ENCODE measurements at regions not wholly inside any gene's neighbourhood (a gene's known extent, or its start where the extent isn't known, plus 50 kb on each side); places are given as distances from the start of the nearest gene placed in this dataset.

DNA sequence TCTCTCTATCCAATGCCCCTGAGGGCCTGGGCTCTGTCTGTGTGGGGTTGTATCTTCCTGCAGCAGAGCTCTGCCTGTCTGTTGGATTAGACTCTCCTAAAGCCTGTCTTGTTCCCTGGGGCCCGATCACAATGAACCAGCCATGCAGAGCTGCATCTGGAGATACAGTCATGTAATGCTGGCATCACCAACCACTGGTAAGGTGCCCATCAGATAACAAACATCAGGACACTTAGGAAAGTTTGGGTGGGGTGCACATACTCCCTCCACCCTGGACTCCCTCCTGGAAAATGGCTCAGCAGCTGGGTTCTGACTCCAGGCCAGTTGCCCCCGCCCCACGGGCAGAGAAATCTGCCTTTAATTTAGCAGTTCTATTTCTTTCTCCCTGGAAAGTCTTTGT lies 61.3 kb upstream of the BRD7 start:
- Histone ChIP-seq H3K27me3 (ENCODE audit: control insufficient read depth in 2 of 2, insufficient read depth in 2 of 2, low read length in 2 of 2) (no peaks in the 10 kb centered on the region), H3K4me3 (replicated peaks in 1 of 3; ENCODE audit: insufficient read depth in 1 of 3, low read depth in 1 of 3, low read length in 3 of 3) (no peak overlapping the region), H4K20me1 (replicated peaks; ENCODE audit: control insufficient read depth, extremely low read depth, insufficient read depth, low read length) (no peaks in the 10 kb centered on the region), H3K4me2 (ENCODE audit: insufficient read depth, low read length) (no peak overlapping the region), H3K9me1 (replicated peaks; ENCODE audit: control insufficient read depth, extremely low read depth, insufficient read depth, low read length) (no peaks in the 10 kb centered on the region), H3K79me2 (ENCODE audit: control insufficient read depth, insufficient read depth, low read length) (no peaks in the 10 kb centered on the region), H3K36me3 (ENCODE audit: control insufficient read depth in 2 of 2, extremely low read depth in 1 of 2, insufficient read depth in 2 of 2, low read length in 2 of 2) (no peaks in the 10 kb centered on the region), H3K4me1 (ENCODE audit: control insufficient read depth, extremely low read depth, insufficient read depth, low read length) (no peaks in the 10 kb centered on the region), H3K9ac (replicated peaks; ENCODE audit: extremely low read depth, insufficient read depth, low read length) (no peak overlapping the region), H3K9me3 (replicated peaks; ENCODE audit: control insufficient read depth, insufficient read depth, low read length) (no peaks in the 10 kb centered on the region), H2AFZ (ENCODE audit: low read depth, low read length) (no peak overlapping the region), H3K27ac (ENCODE audit: insufficient read depth, low read depth, low read length) (no peak overlapping the region)
- dilution Hi-C loops (cut with MboI; ENCODE audit: extremely low pct_ligation_motif_present, low sequenced_read_pairs) (no loop called here), intact Hi-C loops (cut with micrococcal nuclease) (no loop called here)
- POLR2A ChIA-PET = no interaction called here
- no peak for TF ChIP-seq POLR2AphosphoS5 (IDR thresholded peaks at IDR 0.05; ENCODE audit: insufficient read depth, low read depth, low read length)
- no peak for TF ChIP-seq EZH2 (IDR thresholded peaks at IDR 0.05; ENCODE audit: borderline replicate concordance, low read depth, low read length, severe bottlenecking)
- no peak for TF ChIP-seq GATA2 (IDR thresholded peaks at IDR 0.05; ENCODE audit: insufficient read depth, insufficient read length, low read depth, low read length)
- no peak for TF ChIP-seq FOS (IDR thresholded peaks at IDR 0.05; ENCODE audit: borderline replicate concordance, insufficient read depth, low read length)
- TF ChIP-seq, protein P1, sequence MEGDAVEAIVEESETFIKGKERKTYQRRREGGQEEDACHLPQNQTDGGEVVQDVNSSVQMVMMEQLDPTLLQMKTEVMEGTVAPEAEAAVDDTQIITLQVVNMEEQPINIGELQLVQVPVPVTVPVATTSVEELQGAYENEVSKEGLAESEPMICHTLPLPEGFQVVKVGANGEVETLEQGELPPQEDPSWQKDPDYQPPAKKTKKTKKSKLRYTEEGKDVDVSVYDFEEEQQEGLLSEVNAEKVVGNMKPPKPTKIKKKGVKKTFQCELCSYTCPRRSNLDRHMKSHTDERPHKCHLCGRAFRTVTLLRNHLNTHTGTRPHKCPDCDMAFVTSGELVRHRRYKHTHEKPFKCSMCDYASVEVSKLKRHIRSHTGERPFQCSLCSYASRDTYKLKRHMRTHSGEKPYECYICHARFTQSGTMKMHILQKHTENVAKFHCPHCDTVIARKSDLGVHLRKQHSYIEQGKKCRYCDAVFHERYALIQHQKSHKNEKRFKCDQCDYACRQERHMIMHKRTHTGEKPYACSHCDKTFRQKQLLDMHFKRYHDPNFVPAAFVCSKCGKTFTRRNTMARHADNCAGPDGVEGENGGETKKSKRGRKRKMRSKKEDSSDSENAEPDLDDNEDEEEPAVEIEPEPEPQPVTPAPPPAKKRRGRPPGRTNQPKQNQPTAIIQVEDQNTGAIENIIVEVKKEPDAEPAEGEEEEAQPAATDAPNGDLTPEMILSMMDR (IDR thresholded peaks at IDR 0.05; ENCODE audit: extremely low read depth in 1 of 2, insufficient read depth in 1 of 2, low read depth in 1 of 2, low read length in 2 of 2) = no peak
- TF ChIP-seq JUN (IDR thresholded peaks at IDR 0.05; ENCODE audit: borderline replicate concordance, insufficient read depth, insufficient read length, low read depth) = no peak
- CTCF ChIA-PET = no interaction called here
- no peak for FAIRE-seq
- no peak for DNase-seq (ENCODE audit: low read depth, low spot score)
- no TSS peak for BruUV-seq (replicated peaks)

DNA sequence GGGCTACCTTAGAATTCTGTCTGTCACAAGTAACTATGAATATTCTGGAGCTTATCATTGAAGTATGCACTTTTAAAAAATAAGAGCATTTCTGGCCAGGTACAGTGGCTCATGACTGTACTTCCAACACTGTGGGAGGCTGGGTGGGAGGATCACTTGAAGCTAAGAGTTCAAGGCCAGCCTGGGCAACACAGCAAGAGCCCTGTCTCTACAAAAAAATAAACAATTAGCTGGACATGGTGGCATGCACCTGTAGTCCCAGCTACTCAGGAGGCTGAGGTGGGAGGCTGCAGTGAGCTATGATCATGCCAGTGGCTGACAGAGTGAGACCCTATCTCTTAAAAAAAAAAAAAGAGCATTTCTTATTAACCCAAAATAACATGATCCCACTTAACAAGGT lies 60.0 kb upstream of the BRD7 start:
- intact Hi-C loops (cut with micrococcal nuclease) (no loop called here), dilution Hi-C loops (cut with MboI; ENCODE audit: extremely low pct_ligation_motif_present, low sequenced_read_pairs) (no loop called here)
- DNase-seq (ENCODE audit: low read depth, low spot score) = no peak
- Histone ChIP-seq H3K4me1 (ENCODE audit: control insufficient read depth, extremely low read depth, insufficient read depth, low read length) (no peaks in the 10 kb centered on the region), H4K20me1 (replicated peaks; ENCODE audit: control insufficient read depth, extremely low read depth, insufficient read depth, low read length) (no peaks in the 10 kb centered on the region), H3K9me1 (replicated peaks; ENCODE audit: control insufficient read depth, extremely low read depth, insufficient read depth, low read length) (no peaks in the 10 kb centered on the region), H3K4me3 (replicated peaks in 1 of 3; ENCODE audit: insufficient read depth in 1 of 3, low read depth in 1 of 3, low read length in 3 of 3) (no peak overlapping the region), H3K9ac (replicated peaks; ENCODE audit: extremely low read depth, insufficient read depth, low read length) (no peak overlapping the region), H2AFZ (ENCODE audit: low read depth, low read length) (no peak overlapping the region), H3K4me2 (ENCODE audit: insufficient read depth, low read length) (no peak overlapping the region), H3K9me3 (replicated peaks; ENCODE audit: control insufficient read depth, insufficient read depth, low read length) (no peaks in the 10 kb centered on the region), H3K27me3 (ENCODE audit: control insufficient read depth in 2 of 2, insufficient read depth in 2 of 2, low read length in 2 of 2) (no peaks in the 10 kb centered on the region), H3K27ac (ENCODE audit: insufficient read depth, low read depth, low read length) (no peak overlapping the region), H3K79me2 (ENCODE audit: control insufficient read depth, insufficient read depth, low read length) (no peaks in the 10 kb centered on the region), H3K36me3 (ENCODE audit: control insufficient read depth in 2 of 2, extremely low read depth in 1 of 2, insufficient read depth in 2 of 2, low read length in 2 of 2) (no peaks in the 10 kb centered on the region)
- ChIA-PET CTCF (interaction anchor here (1.3 kb wide), 1 partner anchor 377 kb away, joined by 3 read pairs; no protein-coding TSS in a partner anchor), POLR2A (no interaction called here)
- BruUV-seq (replicated peaks) = no TSS peak
- FAIRE-seq = no peak
- no peak for TF ChIP-seq POLR2AphosphoS5 (IDR thresholded peaks at IDR 0.05; ENCODE audit: insufficient read depth, low read depth, low read length)
- TF ChIP-seq MYC (IDR thresholded peaks at IDR 0.05; ENCODE audit: low read depth, low read length) = no peak
- no peak for TF ChIP-seq JUN (IDR thresholded peaks at IDR 0.05; ENCODE audit: borderline replicate concordance, insufficient read depth, insufficient read length, low read depth)
- TF ChIP-seq, protein P1 (IDR thresholded peaks at IDR 0.05; ENCODE audit: extremely low read depth in 1 of 2, insufficient read depth in 1 of 2, low read depth in 1 of 2, low read length in 2 of 2) = no peak
- TF ChIP-seq GATA2 (IDR thresholded peaks at IDR 0.05; ENCODE audit: insufficient read depth, insufficient read length, low read depth, low read length) = no peak
- no peak for TF ChIP-seq EZH2 (IDR thresholded peaks at IDR 0.05; ENCODE audit: borderline replicate concordance, low read depth, low read length, severe bottlenecking)
- no peak for TF ChIP-seq FOS (IDR thresholded peaks at IDR 0.05; ENCODE audit: borderline replicate concordance, insufficient read depth, low read length)
- TF ChIP-seq, protein P2, sequence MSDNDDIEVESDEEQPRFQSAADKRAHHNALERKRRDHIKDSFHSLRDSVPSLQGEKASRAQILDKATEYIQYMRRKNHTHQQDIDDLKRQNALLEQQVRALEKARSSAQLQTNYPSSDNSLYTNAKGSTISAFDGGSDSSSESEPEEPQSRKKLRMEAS (IDR thresholded peaks at IDR 0.05; ENCODE audit: insufficient read depth, insufficient read length) = no peak
- TF ChIP-seq POLR2A (IDR thresholded peaks at IDR 0.05; ENCODE audit: low read depth, low read length) = no peak
